ENCODE measurements at regions not wholly inside any gene's neighbourhood (a gene's known extent, or its start where the extent isn't known, plus 50 kb on each side); places are given as distances from the start of the nearest gene placed in this dataset.

DNA sequence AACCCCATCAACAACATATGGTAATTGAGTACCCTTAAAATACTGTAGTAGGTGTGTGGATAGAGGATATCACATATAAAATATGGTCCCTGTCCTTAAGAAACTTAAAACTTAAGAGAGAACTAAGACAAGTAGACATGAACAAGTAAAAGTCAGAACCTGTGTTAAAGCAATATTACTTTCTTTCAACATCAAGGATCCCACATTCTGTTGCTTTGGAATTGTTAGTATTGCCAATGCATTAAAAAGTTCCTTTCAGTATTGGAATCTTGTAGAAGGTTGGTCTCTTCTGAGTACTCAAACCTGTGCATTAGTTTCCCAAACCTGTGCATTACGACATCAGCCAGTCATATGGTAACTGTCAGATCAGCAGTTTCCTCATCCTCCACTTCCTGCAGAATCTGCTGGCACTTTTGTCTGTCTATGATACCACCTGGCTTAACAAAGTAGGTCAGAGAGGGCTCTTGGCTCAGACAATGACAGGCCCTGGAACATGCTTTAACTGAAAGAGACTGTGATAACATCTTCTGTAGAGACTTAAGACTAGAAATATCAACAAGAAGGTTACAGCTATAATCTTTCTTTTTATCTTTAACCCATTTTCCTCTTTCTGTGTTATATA, 56.5 kb downstream of the CCDC71L start:
- ChIA-PET CTCF (no interaction called here), POLR2A (no interaction called here), RAD21 (ENCODE audit: low non-redundant PET in 1 of 2, low total read pairs in 2 of 2, uncharacterized antibody in 2 of 2, unreplicated experiment in 2 of 2) (no interaction called here)
- Histone ChIP-seq H3K27me3 (ENCODE audit: insufficient read depth, low read length) (no peaks in the 10 kb centered on the region), H3K79me2 (ENCODE audit: insufficient read depth, low read length) (no peaks in the 10 kb centered on the region), H3K4me3 (replicated peaks in 1 of 2; ENCODE audit: low read depth in 1 of 2, low read length in 2 of 2) (no peak overlapping the region), H3K9me3 (ENCODE audit: control insufficient read depth in 1 of 2, insufficient read depth in 1 of 2, low read depth in 1 of 2, low read length in 2 of 2) (no peaks in the 10 kb centered on the region), H3K4me2 (ENCODE audit: low read length) (no peak overlapping the region), H4K20me1 (ENCODE audit: insufficient read depth) (no peaks in the 10 kb centered on the region), H3K9me2 (ENCODE audit: insufficient read depth) (no peaks in the 10 kb centered on the region), H3K9ac (ENCODE audit: low read length) (no peak overlapping the region), H3K36me3 (ENCODE audit: control insufficient read depth in 1 of 2, insufficient read depth in 2 of 2, low read length in 2 of 2) (no peaks in the 10 kb centered on the region), H3K27ac (ENCODE audit: low read depth, low read length) (no peak overlapping the region), H3K4me1 (ENCODE audit: control insufficient read depth in 1 of 2, insufficient read depth in 2 of 2, low read length in 2 of 2) (peaks cover 0 to 5% of the 10 kb centered on the region in 2 experiments; a peak in 1 of 4 replicates), H2AFZ (ENCODE audit: low read depth, low read length, poor library complexity, severe bottlenecking) (no peak overlapping the region)
- no peak for ATAC-seq
- intact Hi-C loops (cut with micrococcal nuclease), result no loop called here
- TF ChIP-seq SRF (IDR thresholded peaks at IDR 0.05; ENCODE audit: low read depth) (no peak), EZH2 (IDR thresholded peaks at IDR 0.05) (no peak), TCF7L2 (IDR thresholded peaks at IDR 0.05; ENCODE audit: borderline replicate concordance, extremely low read depth, insufficient read depth, insufficient read length) (no peak), POLR2AphosphoS5 (IDR thresholded peaks at IDR 0.05; ENCODE audit: low read depth, low read length) (no peak), FOSL1 (IDR thresholded peaks at IDR 0.05; ENCODE audit: low read depth) (no peak), EZH2phosphoT487 (IDR thresholded peaks at IDR 0.05; ENCODE audit: borderline replicate concordance) (no peak), RAD21 (IDR thresholded peaks at IDR 0.05; ENCODE audit: low read depth) (no peak), YY1 (IDR thresholded peaks at IDR 0.05; ENCODE audit: extremely low read depth, insufficient replicate concordance, low read depth, low read length) (no peak), JUND (IDR thresholded peaks at IDR 0.05) (no peak)
- TF ChIP-seq, protein P1, sequence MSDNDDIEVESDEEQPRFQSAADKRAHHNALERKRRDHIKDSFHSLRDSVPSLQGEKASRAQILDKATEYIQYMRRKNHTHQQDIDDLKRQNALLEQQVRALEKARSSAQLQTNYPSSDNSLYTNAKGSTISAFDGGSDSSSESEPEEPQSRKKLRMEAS (IDR thresholded peaks at IDR 0.05), result no peak
- DNase-seq (ENCODE audit: low read depth, low spot score), result no peak
- BruUV-seq (replicated peaks), result no TSS peak

- Histone ChIP-seq H3K9me3 (ENCODE audit: control insufficient read depth in 1 of 2, insufficient read depth in 1 of 2, low read depth in 1 of 2, low read length in 2 of 2) (no peaks in the 10 kb centered on the region), H3K9me2 (ENCODE audit: insufficient read depth) (no peaks in the 10 kb centered on the region), H2AFZ (ENCODE audit: low read depth, low read length, poor library complexity, severe bottlenecking) (no peak overlapping the region), H3K27me3 (ENCODE audit: insufficient read depth, low read length) (no peaks in the 10 kb centered on the region), H3K27ac (ENCODE audit: low read depth, low read length) (no peak overlapping the region), H3K79me2 (ENCODE audit: insufficient read depth, low read length) (no peaks in the 10 kb centered on the region), H3K36me3 (ENCODE audit: control insufficient read depth in 1 of 2, insufficient read depth in 2 of 2, low read length in 2 of 2) (no peaks in the 10 kb centered on the region), H4K20me1 (ENCODE audit: insufficient read depth) (no peaks in the 10 kb centered on the region), H3K9ac (ENCODE audit: low read length) (no peak overlapping the region), H3K4me3 (replicated peaks in 1 of 2; ENCODE audit: low read depth in 1 of 2, low read length in 2 of 2) (no peak overlapping the region), H3K4me1 (ENCODE audit: control insufficient read depth in 1 of 2, insufficient read depth in 2 of 2, low read length in 2 of 2) (peaks cover 0 to 7% of the 10 kb centered on the region in 2 experiments; a peak in 2 of 4 replicates), H3K4me2 (ENCODE audit: low read length) (no peak overlapping the region)
- intact Hi-C loops (cut with micrococcal nuclease), result no loop called here
- ChIA-PET RAD21 (ENCODE audit: low non-redundant PET in 1 of 2, low total read pairs in 2 of 2, uncharacterized antibody in 2 of 2, unreplicated experiment in 2 of 2) (no interaction called here), POLR2A (no interaction called here), CTCF (no interaction called here)
- no TSS peak for BruUV-seq (replicated peaks)
- DNase-seq (ENCODE audit: low read depth, low spot score) (no peak), ATAC-seq (no peak)
- TF ChIP-seq EGR1 (IDR thresholded peaks at IDR 0.05; ENCODE audit: low read depth) (no peak), EZH2 (IDR thresholded peaks at IDR 0.05) (no peak), POLR2AphosphoS5 (IDR thresholded peaks at IDR 0.05; ENCODE audit: low read depth, low read length) (no peak), FOSL1 (IDR thresholded peaks at IDR 0.05; ENCODE audit: low read depth) (no peak), SRF (IDR thresholded peaks at IDR 0.05; ENCODE audit: low read depth) (no peak), RAD21 (IDR thresholded peaks at IDR 0.05; ENCODE audit: low read depth) (no peak), ZFX (IDR thresholded peaks at IDR 0.05) (no peak), CTCF (IDR thresholded peaks at IDR 0.05 in 2 of 3, conservative IDR thresholded peaks at IDR 0.05 in 1 of 3; ENCODE audit: borderline replicate concordance in 1 of 3, insufficient read depth in 1 of 3, low read depth in 2 of 3, low read length in 2 of 3) (no peak), POLR2A (IDR thresholded peaks at IDR 0.05; ENCODE audit: borderline replicate concordance, extremely low read depth, insufficient read depth, insufficient read length) (no peak), TCF7L2 (IDR thresholded peaks at IDR 0.05; ENCODE audit: borderline replicate concordance, extremely low read depth, insufficient read depth, insufficient read length) (no peak), EZH2phosphoT487 (IDR thresholded peaks at IDR 0.05; ENCODE audit: borderline replicate concordance) (no peak), ZBTB33 (IDR thresholded peaks at IDR 0.05; ENCODE audit: extremely low read depth, insufficient replicate concordance, low read length) (no peak)
- TF ChIP-seq, protein P1 (IDR thresholded peaks at IDR 0.05), result no peak
These were observed 57.6 kb downstream of the CCDC71L start for GRCh38 chr7:106603346-106603745.

Measured in HCT116 (cell line).